ENCODE measurements at regions not wholly inside any gene's neighbourhood (a gene's known extent, or its start where the extent isn't known, plus 50 kb on each side); places are given as distances from the start of the nearest gene placed in this dataset.

DNA sequence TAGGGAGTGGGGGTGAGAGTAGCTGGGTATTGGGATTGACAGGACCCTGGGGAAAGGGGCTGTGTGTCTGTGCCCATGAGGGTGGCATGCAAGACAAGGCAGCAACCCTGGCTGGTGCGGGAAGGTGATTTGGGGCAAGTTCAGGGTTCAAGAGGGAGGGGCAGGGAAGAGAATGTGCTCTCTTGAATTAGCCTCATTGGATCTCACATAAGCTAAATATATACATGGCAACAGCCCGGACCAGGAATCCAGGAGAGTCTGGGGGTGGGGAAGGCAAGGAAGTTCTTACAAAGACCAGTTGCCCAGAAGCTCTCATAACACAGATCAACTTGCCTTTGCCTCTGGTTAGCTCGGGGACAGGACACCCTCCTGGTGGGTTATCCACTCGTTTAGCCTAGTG lies 73.3 kb downstream of the IRX3 start:
- TF ChIP-seq, protein P1, sequence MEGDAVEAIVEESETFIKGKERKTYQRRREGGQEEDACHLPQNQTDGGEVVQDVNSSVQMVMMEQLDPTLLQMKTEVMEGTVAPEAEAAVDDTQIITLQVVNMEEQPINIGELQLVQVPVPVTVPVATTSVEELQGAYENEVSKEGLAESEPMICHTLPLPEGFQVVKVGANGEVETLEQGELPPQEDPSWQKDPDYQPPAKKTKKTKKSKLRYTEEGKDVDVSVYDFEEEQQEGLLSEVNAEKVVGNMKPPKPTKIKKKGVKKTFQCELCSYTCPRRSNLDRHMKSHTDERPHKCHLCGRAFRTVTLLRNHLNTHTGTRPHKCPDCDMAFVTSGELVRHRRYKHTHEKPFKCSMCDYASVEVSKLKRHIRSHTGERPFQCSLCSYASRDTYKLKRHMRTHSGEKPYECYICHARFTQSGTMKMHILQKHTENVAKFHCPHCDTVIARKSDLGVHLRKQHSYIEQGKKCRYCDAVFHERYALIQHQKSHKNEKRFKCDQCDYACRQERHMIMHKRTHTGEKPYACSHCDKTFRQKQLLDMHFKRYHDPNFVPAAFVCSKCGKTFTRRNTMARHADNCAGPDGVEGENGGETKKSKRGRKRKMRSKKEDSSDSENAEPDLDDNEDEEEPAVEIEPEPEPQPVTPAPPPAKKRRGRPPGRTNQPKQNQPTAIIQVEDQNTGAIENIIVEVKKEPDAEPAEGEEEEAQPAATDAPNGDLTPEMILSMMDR (conservative IDR thresholded peaks at IDR 0.05; ENCODE audit: low read length), result no peak
- no peak for TF ChIP-seq EZH2phosphoT487 (IDR thresholded peaks at IDR 0.05; ENCODE audit: borderline replicate concordance)
